ENCODE measurements at regions not wholly inside any gene's neighbourhood (a gene's known extent, or its start where the extent isn't known, plus 50 kb on each side); places are given as distances from the start of the nearest gene placed in this dataset.

- no peaks in the 10 kb centered on the region for H3K79me1 ChIP-seq (ENCODE audit: low read depth in 1 of 2, low read length in 2 of 2)
- H3K4ac ChIP-seq (ENCODE audit: low read depth, low read length): no peak overlapping the region
- TF ChIP-seq MXI1 (IDR thresholded peaks at IDR 0.05; ENCODE audit: borderline replicate concordance, low read depth, low read length) (no peak), FOS (IDR thresholded peaks at IDR 0.05; ENCODE audit: low read depth, low read length) (no peak), NFE2L2 (IDR thresholded peaks at IDR 0.05; ENCODE audit: low read depth, low read length) (no peak)
- no peak overlapping the region for H3K9ac ChIP-seq (ENCODE audit: low read depth, low read length)
- no CpG with 5 or more reads among the region's 2 CpGs for WGBS, 2 experiments (ENCODE audit: extremely low coverage in 2 of 2, insufficient read length in 1 of 2)
- H3K36me3 ChIP-seq (ENCODE audit: control insufficient read depth, insufficient read depth, low read length): no peaks in the 10 kb centered on the region
- H3K4me1 ChIP-seq (ENCODE audit: control insufficient read depth, insufficient read depth, low read length): no peaks in the 10 kb centered on the region
- H3K9me3 ChIP-seq (ENCODE audit: control insufficient read depth, insufficient read depth, low read length): peaks cover 2% of the 10 kb centered on the region; the same call in 1 of the 2 replicates
- H4K91ac ChIP-seq (ENCODE audit: insufficient read depth, low read depth, low read length): no peak overlapping the region
- no peak overlapping the region for H3K27ac ChIP-seq (ENCODE audit: insufficient read depth, low read length)
- H3K9me1 ChIP-seq (ENCODE audit: insufficient read depth, low read length): no peaks in the 10 kb centered on the region
- H2BK120ac ChIP-seq (ENCODE audit: low read depth, low read length): no peak overlapping the region
- no peak overlapping the region for H4K5ac ChIP-seq (ENCODE audit: low read depth, low read length)
- in situ Hi-C loops (cut with MboI; ENCODE audit: low sequenced_read_pairs) (no loop called here), dilution Hi-C loops (cut with HindIII; ENCODE audit: low sequenced_read_pairs, unreplicated experiment) (no loop called here), intact Hi-C loops (cut with micrococcal nuclease) (no loop called here)
- H3K14ac ChIP-seq (replicated peaks; ENCODE audit: low read depth, low read length): no peak overlapping the region
- CTCF ChIA-PET: no interaction called here
- no peak overlapping the region for H3K4me3 ChIP-seq (ENCODE audit: insufficient read depth, low read depth, low read length)
- no peak overlapping the region for H3K23ac ChIP-seq (ENCODE audit: low read depth, low read length)
- H3K4me2 ChIP-seq (ENCODE audit: low read depth, low read length): no peak overlapping the region
- BruUV-seq (replicated peaks): no TSS peak
- no peak overlapping the region for H2AK5ac ChIP-seq (ENCODE audit: low read depth, low read length)
- H3K27me3 ChIP-seq (ENCODE audit: control insufficient read depth, insufficient read depth, low read length): no peaks in the 10 kb centered on the region
- H2BK20ac ChIP-seq (ENCODE audit: low read depth, low read length): no peak overlapping the region
- H2BK15ac ChIP-seq (ENCODE audit: low read depth, low read length): no peak overlapping the region
- H3K18ac ChIP-seq (ENCODE audit: low read depth, low read length): no peak overlapping the region
- no peak for ATAC-seq (ENCODE audit: low read depth)
- POLR2A ChIA-PET (ENCODE audit: unreplicated experiment): no interaction called here
- no peak overlapping the region for H2BK5ac ChIP-seq (ENCODE audit: low read depth, low read length, poor library complexity, severe bottlenecking)
- no peak overlapping the region for H4K8ac ChIP-seq (ENCODE audit: low read depth in 2 of 2, low read length in 2 of 2)
- H2AK9ac ChIP-seq (replicated peaks; ENCODE audit: low read depth, low read length, poor library complexity): no peak overlapping the region
- no peak overlapping the region for H2AFZ ChIP-seq (replicated peaks; ENCODE audit: low read length, poor library complexity)
- no peak for DNase-seq
- no peaks in the 10 kb centered on the region for H4K20me1 ChIP-seq (ENCODE audit: insufficient read depth, low read length)
- no peak overlapping the region for H3K56ac ChIP-seq (ENCODE audit: extremely low read depth, insufficient read depth, low read length)
Measured at GRCh38 chr4:136186650-136187049, 1345.6 kb downstream of the PCDH18 start.

Data from IMR-90 (cell line).